HG03097 (cell line): ENCODE measurements at regions not wholly inside any gene's neighbourhood (a gene's known extent, or its start where the extent isn't known, plus 50 kb on each side); places are given as distances from the start of the nearest gene placed in this dataset.
"Not testable (repeated sequence)": the region's sequence is repeated elsewhere in the genome, so short reads cannot be mapped to it uniquely, and the experiment has no call there.

Experiments
- ATAC-seq: cut with Tn5 transposase; IDR thresholded peaks from one replicate; pipeline ENCODE4 v1.9.1; 2021; ENCODE audit not compliant: unreplicated experiment, low FRiP score

DNA sequence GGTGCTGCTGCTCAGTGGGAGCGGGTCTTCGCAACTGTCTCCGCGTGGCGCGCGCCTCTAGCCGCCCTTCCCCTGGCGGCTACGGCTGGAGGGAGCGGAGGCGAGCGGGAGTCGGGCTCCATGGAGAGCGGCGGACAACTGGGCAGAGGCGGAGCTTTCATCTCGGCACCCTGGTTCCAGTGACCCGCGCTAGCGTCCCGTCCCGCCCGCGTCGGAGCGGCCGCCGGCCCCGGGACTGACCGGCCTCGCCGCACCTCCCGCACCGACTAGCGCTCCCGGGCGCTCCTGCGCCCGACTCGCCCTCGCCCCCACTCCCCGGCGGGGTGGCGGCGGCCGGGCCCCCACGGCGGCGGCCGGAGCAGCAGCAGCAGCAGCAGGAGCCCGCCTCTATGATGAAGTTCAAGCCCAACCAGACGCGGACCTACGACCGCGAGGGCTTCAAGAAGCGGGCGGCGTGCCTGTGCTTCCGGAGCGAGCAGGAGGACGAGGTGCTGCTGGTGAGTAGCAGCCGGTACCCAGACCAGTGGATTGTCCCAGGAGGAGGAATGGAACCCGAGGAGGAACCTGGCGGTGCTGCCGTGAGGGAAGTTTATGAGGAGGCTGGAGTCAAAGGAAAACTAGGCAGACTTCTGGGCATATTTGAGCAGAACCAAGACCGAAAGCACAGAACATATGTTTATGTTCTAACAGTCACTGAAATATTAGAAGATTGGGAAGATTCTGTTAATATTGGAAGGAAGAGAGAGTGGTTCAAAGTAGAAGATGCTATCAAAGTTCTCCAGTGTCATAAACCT, 69.2 kb upstream of the NOTCH2NLA start:
- ATAC-seq, result peak; percentile 52

DNA sequence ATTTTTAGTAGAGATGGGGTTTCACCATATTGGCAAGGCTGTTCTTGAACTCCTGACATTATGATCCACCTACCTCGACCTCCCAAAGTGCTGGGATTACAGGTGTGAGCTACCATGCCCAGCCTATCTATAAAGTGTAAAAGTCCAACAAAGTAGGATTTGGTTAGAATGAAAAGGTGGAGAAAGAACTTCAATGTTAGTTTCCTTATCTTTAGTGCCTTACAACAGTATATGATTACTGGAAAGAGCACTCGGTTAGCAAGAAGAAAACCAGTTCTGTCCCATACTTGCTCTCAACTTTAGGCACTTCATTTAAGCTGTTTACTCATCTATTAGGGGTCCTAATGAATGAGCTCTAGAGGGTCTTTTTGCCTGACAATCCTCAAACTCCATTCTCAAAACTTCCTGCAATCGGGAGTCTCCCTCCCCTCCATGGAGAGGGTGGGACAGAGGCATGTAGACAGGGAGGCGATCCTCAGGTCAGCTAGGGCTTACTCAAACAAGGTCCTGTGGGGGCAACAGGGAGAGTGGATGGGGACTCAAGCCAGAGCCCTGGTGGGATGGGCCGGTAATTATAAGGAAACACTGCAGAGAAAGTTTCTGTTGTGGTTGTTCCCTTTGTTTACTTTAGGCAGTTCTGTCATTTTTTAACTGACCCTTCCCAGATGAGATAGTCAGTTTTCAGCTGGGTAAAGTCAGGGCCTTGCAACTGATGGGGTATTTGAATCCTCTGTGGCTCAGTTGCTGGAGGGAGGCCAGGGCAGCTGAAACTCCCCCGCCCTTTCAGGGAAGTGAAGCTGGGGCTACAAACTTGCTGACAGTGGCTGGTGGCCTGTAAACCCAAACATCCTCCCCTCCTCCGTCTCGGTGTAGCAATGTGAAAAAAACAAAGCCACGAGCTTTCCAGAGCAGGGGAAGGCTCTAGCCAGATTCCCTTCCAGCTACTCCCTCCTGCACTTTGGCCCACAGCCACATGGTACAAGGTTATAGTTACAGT, 64.4 kb upstream of the NOTCH2NLA start:
- not testable (repeated sequence) for ATAC-seq

DNA sequence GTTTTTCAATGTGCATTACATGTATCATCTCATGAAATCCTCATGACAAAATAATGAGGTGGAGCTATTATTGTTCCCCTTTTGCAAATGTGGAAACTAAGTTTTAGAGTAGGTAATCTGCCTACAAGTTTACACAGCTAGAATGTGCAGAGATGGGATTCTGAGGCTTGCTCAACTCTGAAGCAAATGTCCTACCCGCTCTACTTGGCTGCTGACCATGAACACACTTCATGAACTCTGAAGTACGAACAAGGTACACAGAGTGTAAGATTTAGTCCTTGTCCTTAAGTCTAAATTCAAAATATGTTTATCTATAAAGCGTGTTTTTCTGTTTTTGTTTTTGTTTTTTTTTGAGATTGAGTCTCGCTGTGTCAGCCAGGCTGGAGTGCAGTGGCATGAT, 63.6 kb upstream of the NOTCH2NLA start:
- not testable (repeated sequence) for ATAC-seq

DNA sequence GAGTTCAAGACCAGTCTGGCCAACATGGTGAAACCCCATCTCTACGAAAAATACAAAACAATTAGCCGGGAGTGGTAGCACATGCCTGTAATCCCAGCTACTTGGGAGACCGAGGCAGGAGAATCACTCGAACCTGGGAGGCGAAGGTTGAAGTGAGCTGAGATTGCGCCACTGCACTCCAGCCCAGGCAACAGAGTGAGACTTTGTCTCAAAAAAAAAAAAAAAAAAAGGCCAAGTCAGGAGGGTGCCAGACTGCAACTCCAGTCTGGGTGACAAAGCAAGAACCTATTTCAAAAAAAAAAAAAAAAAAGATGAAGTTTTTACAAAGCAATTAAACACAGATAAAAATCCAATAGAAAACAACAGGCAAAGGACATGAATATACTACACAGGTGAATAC, 59.1 kb upstream of the NOTCH2NLA start:
- ATAC-seq, result not testable (repeated sequence)

GRCh38 chr1:146284760-146285159, 55.9 kb upstream of the NOTCH2NLA start:
- not testable (repeated sequence) for ATAC-seq

GRCh38 chr1:146283527-146283880, 54.7 kb upstream of the NOTCH2NLA start:
- not testable (repeated sequence) for ATAC-seq

GRCh38 chr1:146282807-146283526, 54.1 kb upstream of the NOTCH2NLA start:
- ATAC-seq, result not testable (repeated sequence)

DNA sequence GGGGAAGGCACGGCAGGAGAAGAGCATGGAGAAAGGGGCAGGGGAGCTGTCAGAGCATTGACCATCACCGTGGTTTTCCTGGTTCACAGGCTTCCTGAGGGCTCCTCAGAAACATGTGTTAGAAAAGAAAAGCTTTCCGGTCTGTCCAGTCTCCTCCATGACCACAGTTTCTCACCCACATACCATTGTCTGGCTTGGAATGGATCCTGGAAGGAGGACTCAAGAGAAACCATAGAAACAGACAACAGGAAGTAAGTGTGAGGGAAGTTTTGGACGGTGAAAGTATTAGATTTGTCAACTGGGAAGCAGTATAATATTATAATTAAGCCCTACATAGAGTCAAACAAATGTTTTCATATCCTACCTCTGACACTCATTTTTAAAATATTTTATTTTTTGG, 52.7 kb upstream of the NOTCH2NLA start:
- not testable (repeated sequence) for ATAC-seq

DNA sequence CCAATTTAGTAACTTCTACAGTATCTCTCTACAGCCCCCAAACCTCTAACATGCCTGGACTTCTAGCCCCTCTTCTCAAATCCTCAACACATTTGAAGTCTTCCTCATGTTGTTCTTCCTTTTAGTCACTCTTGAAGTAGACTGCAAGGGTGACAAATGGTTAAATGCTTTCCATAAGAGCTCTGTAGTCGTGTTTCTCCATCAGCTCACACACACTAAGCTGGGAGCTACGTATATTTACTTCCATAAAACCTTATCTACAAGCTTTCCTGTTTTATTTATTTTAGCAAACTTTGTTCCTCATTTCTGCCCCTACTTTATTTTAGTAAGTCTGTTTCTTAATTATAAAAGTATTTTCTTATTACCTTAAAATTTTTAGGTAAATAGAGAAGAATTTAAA, 49.9 kb upstream of the NOTCH2NLA start:
- ATAC-seq, result not testable (repeated sequence)
